ENCODE measurements at regions not wholly inside any gene's neighbourhood (a gene's known extent, or its start where the extent isn't known, plus 50 kb on each side); places are given as distances from the start of the nearest gene placed in this dataset.

- H3K9me3 ChIP-seq (ENCODE audit: control insufficient read depth in 2 of 2, insufficient read depth in 1 of 2, low read depth in 1 of 2, low read length in 1 of 2) = no peaks in the 10 kb centered on the region
- H3K27ac ChIP-seq (ENCODE audit: low read depth in 2 of 2, low read length in 1 of 2) = no peak overlapping the region
- 74 to 85% methylated on average over 1 of the region's 1 CpG for WGBS, 2 donors
Observed at GRCh38 chr13:47461816-47462215, 539.3 kb downstream of the SUCLA2 start.

GRCh38 chr13:47459512-47459911, 541.6 kb downstream of the SUCLA2 start:
- Histone ChIP-seq H3K4me1 (ENCODE audit: control insufficient read depth in 2 of 2, insufficient read depth in 2 of 2, low read length in 1 of 2) (no peaks in the 10 kb centered on the region), H3K27me3 (ENCODE audit: control insufficient read depth in 1 of 2, insufficient read depth in 2 of 2, low read length in 2 of 2) (no peaks in the 10 kb centered on the region), H3K4me3 (ENCODE audit: low read depth in 1 of 2, low read length in 2 of 2) (no peak overlapping the region), H3K36me3 (ENCODE audit: control insufficient read depth in 2 of 2, insufficient read depth in 2 of 2, low read length in 1 of 2) (no peaks in the 10 kb centered on the region), H3K27ac (ENCODE audit: low read depth in 2 of 2, low read length in 1 of 2) (no peak overlapping the region), H3K9me3 (ENCODE audit: control insufficient read depth in 2 of 2, insufficient read depth in 1 of 2, low read depth in 1 of 2, low read length in 1 of 2) (no peaks in the 10 kb centered on the region)
- 37 to 49% methylated on average over 2 of the region's 2 CpGs for WGBS, 2 donors

More at GRCh38 chr13:47461816-47462215, 539.3 kb downstream of the SUCLA2 start:
- Histone ChIP-seq H3K4me1 (ENCODE audit: control insufficient read depth in 2 of 2, insufficient read depth in 2 of 2, low read length in 1 of 2) (no peaks in the 10 kb centered on the region), H3K4me3 (ENCODE audit: low read depth in 1 of 2, low read length in 2 of 2) (no peak overlapping the region), H3K27me3 (ENCODE audit: control insufficient read depth in 1 of 2, insufficient read depth in 2 of 2, low read length in 2 of 2) (no peaks in the 10 kb centered on the region), H3K36me3 (ENCODE audit: control insufficient read depth in 2 of 2, insufficient read depth in 2 of 2, low read length in 1 of 2) (no peaks in the 10 kb centered on the region)

- H3K27ac ChIP-seq (ENCODE audit: low read depth in 2 of 2, low read length in 1 of 2) = no peak overlapping the region
Observed at GRCh38 chr13:47457626-47458025, 543.4 kb downstream of the SUCLA2 start.

GRCh38 chr13:47455626-47456025, 545.4 kb downstream of the SUCLA2 start:
- H3K27ac ChIP-seq (ENCODE audit: low read depth in 2 of 2, low read length in 1 of 2) = no peak overlapping the region
- H3K4me3 ChIP-seq (ENCODE audit: low read depth in 1 of 2, low read length in 2 of 2) = no peak overlapping the region
- no peaks in the 10 kb centered on the region for H3K4me1 ChIP-seq (ENCODE audit: control insufficient read depth in 2 of 2, insufficient read depth in 2 of 2, low read length in 1 of 2)
- no peaks in the 10 kb centered on the region for H3K9me3 ChIP-seq (ENCODE audit: control insufficient read depth in 2 of 2, insufficient read depth in 1 of 2, low read depth in 1 of 2, low read length in 1 of 2)
- no peaks in the 10 kb centered on the region for H3K36me3 ChIP-seq (ENCODE audit: control insufficient read depth in 2 of 2, insufficient read depth in 2 of 2, low read length in 1 of 2)
- H3K27me3 ChIP-seq (ENCODE audit: control insufficient read depth in 1 of 2, insufficient read depth in 2 of 2, low read length in 2 of 2) = no peaks in the 10 kb centered on the region

More at GRCh38 chr13:47457626-47458025, 543.4 kb downstream of the SUCLA2 start:
- H3K4me1 ChIP-seq (ENCODE audit: control insufficient read depth in 2 of 2, insufficient read depth in 2 of 2, low read length in 1 of 2) = no peaks in the 10 kb centered on the region
- no peaks in the 10 kb centered on the region for H3K9me3 ChIP-seq (ENCODE audit: control insufficient read depth in 2 of 2, insufficient read depth in 1 of 2, low read depth in 1 of 2, low read length in 1 of 2)
- H3K36me3 ChIP-seq (ENCODE audit: control insufficient read depth in 2 of 2, insufficient read depth in 2 of 2, low read length in 1 of 2) = no peaks in the 10 kb centered on the region
- no peaks in the 10 kb centered on the region for H3K27me3 ChIP-seq (ENCODE audit: control insufficient read depth in 1 of 2, insufficient read depth in 2 of 2, low read length in 2 of 2)
- no peak overlapping the region for H3K4me3 ChIP-seq (ENCODE audit: low read depth in 1 of 2, low read length in 2 of 2)

GRCh38 chr13:47454986-47455385, 546.1 kb downstream of the SUCLA2 start:
- Histone ChIP-seq H3K4me3 (ENCODE audit: low read depth in 1 of 2, low read length in 2 of 2) (no peak overlapping the region), H3K27ac (ENCODE audit: low read depth in 2 of 2, low read length in 1 of 2) (no peak overlapping the region), H3K9me3 (ENCODE audit: control insufficient read depth in 2 of 2, insufficient read depth in 1 of 2, low read depth in 1 of 2, low read length in 1 of 2) (no peaks in the 10 kb centered on the region), H3K27me3 (ENCODE audit: control insufficient read depth in 1 of 2, insufficient read depth in 2 of 2, low read length in 2 of 2) (no peaks in the 10 kb centered on the region), H3K36me3 (ENCODE audit: control insufficient read depth in 2 of 2, insufficient read depth in 2 of 2, low read length in 1 of 2) (no peaks in the 10 kb centered on the region), H3K4me1 (ENCODE audit: control insufficient read depth in 2 of 2, insufficient read depth in 2 of 2, low read length in 1 of 2) (no peaks in the 10 kb centered on the region)
- WGBS, 2 donors = 58 to 59% methylated on average over 3 of the region's 3 CpGs

- no peak overlapping the region for H3K27ac ChIP-seq (ENCODE audit: low read depth in 2 of 2, low read length in 1 of 2)
- no peaks in the 10 kb centered on the region for H3K36me3 ChIP-seq (ENCODE audit: control insufficient read depth in 2 of 2, insufficient read depth in 2 of 2, low read length in 1 of 2)
- 56 to 60% methylated on average over 2 of the region's 2 CpGs for whole genome bisulfite sequencing, 2 donors
- H3K27me3 ChIP-seq (ENCODE audit: control insufficient read depth in 1 of 2, insufficient read depth in 2 of 2, low read length in 2 of 2) = no peaks in the 10 kb centered on the region
- no peaks in the 10 kb centered on the region for H3K4me1 ChIP-seq (ENCODE audit: control insufficient read depth in 2 of 2, insufficient read depth in 2 of 2, low read length in 1 of 2)
- H3K4me3 ChIP-seq (ENCODE audit: low read depth in 1 of 2, low read length in 2 of 2) = no peak overlapping the region
- no peaks in the 10 kb centered on the region for H3K9me3 ChIP-seq (ENCODE audit: control insufficient read depth in 2 of 2, insufficient read depth in 1 of 2, low read depth in 1 of 2, low read length in 1 of 2)
Observed at GRCh38 chr13:47437406-47437805, 540.6 kb upstream of the HTR2A start.

- WGBS, 2 donors = 79 to 90% methylated on average over 2 of the region's 2 CpGs
- no peaks in the 10 kb centered on the region for H3K27me3 ChIP-seq (ENCODE audit: control insufficient read depth in 1 of 2, insufficient read depth in 2 of 2, low read length in 2 of 2)
- H3K36me3 ChIP-seq (ENCODE audit: control insufficient read depth in 2 of 2, insufficient read depth in 2 of 2, low read length in 1 of 2) = no peaks in the 10 kb centered on the region
- no peak overlapping the region for H3K4me3 ChIP-seq (ENCODE audit: low read depth in 1 of 2, low read length in 2 of 2)
- H3K4me1 ChIP-seq (ENCODE audit: control insufficient read depth in 2 of 2, insufficient read depth in 2 of 2, low read length in 1 of 2) = no peaks in the 10 kb centered on the region
- no peaks in the 10 kb centered on the region for H3K9me3 ChIP-seq (ENCODE audit: control insufficient read depth in 2 of 2, insufficient read depth in 1 of 2, low read depth in 1 of 2, low read length in 1 of 2)
- no peak overlapping the region for H3K27ac ChIP-seq (ENCODE audit: low read depth in 2 of 2, low read length in 1 of 2)
Observed at GRCh38 chr13:47433461-47434005, 536.7 kb upstream of the HTR2A start.

- no peak overlapping the region for H3K4me3 ChIP-seq (ENCODE audit: low read depth in 1 of 2, low read length in 2 of 2)
- 38 to 55% methylated on average over 3 of the region's 3 CpGs for WGBS, 2 donors
- H3K4me1 ChIP-seq (ENCODE audit: control insufficient read depth in 2 of 2, insufficient read depth in 2 of 2, low read length in 1 of 2) = no peaks in the 10 kb centered on the region
- H3K36me3 ChIP-seq (ENCODE audit: control insufficient read depth in 2 of 2, insufficient read depth in 2 of 2, low read length in 1 of 2) = no peaks in the 10 kb centered on the region
- no peaks in the 10 kb centered on the region for H3K9me3 ChIP-seq (ENCODE audit: control insufficient read depth in 2 of 2, insufficient read depth in 1 of 2, low read depth in 1 of 2, low read length in 1 of 2)
- H3K27ac ChIP-seq (ENCODE audit: low read depth in 2 of 2, low read length in 1 of 2) = no peak overlapping the region
- no peaks in the 10 kb centered on the region for H3K27me3 ChIP-seq (ENCODE audit: control insufficient read depth in 1 of 2, insufficient read depth in 2 of 2, low read length in 2 of 2)
Observed at GRCh38 chr13:47426126-47426849, 529.4 kb upstream of the HTR2A start.

GRCh38 chr13:47421525-47421924, 524.7 kb upstream of the HTR2A start:
- Histone ChIP-seq H3K27me3 (ENCODE audit: control insufficient read depth in 1 of 2, insufficient read depth in 2 of 2, low read length in 2 of 2) (no peaks in the 10 kb centered on the region), H3K9me3 (ENCODE audit: control insufficient read depth in 2 of 2, insufficient read depth in 1 of 2, low read depth in 1 of 2, low read length in 1 of 2) (no peaks in the 10 kb centered on the region), H3K4me3 (ENCODE audit: low read depth in 1 of 2, low read length in 2 of 2) (no peak overlapping the region), H3K4me1 (ENCODE audit: control insufficient read depth in 2 of 2, insufficient read depth in 2 of 2, low read length in 1 of 2) (no peaks in the 10 kb centered on the region), H3K36me3 (ENCODE audit: control insufficient read depth in 2 of 2, insufficient read depth in 2 of 2, low read length in 1 of 2) (no peaks in the 10 kb centered on the region), H3K27ac (ENCODE audit: low read depth in 2 of 2, low read length in 1 of 2) (no peak overlapping the region)
- 54 to 60% methylated on average over 1 of the region's 1 CpG for WGBS, 2 donors

GRCh38 chr13:47420568-47420967, 523.7 kb upstream of the HTR2A start:
- Histone ChIP-seq H3K27me3 (ENCODE audit: control insufficient read depth in 1 of 2, insufficient read depth in 2 of 2, low read length in 2 of 2) (no peaks in the 10 kb centered on the region), H3K27ac (ENCODE audit: low read depth in 2 of 2, low read length in 1 of 2) (no peak overlapping the region), H3K4me1 (ENCODE audit: control insufficient read depth in 2 of 2, insufficient read depth in 2 of 2, low read length in 1 of 2) (no peaks in the 10 kb centered on the region), H3K36me3 (ENCODE audit: control insufficient read depth in 2 of 2, insufficient read depth in 2 of 2, low read length in 1 of 2) (no peaks in the 10 kb centered on the region), H3K4me3 (ENCODE audit: low read depth in 1 of 2, low read length in 2 of 2) (no peak overlapping the region), H3K9me3 (ENCODE audit: control insufficient read depth in 2 of 2, insufficient read depth in 1 of 2, low read depth in 1 of 2, low read length in 1 of 2) (no peaks in the 10 kb centered on the region)
- WGBS, 2 donors = 90 to 96% methylated on average over 1 of the region's 1 CpG
